SW480 (cell line): ENCODE measurements at regions not wholly inside any gene's neighbourhood (a gene's known extent, or its start where the extent isn't known, plus 50 kb on each side); places are given as distances from the start of the nearest gene placed in this dataset.
"Not testable (repeated sequence)": the region's sequence is repeated elsewhere in the genome, so short reads cannot be mapped to it uniquely, and the experiment has no call there.

Source experiments
- DNase-seq: peaks from one replicate; pipeline ENCODE4 v3.0.0-alpha.2; 2016; ENCODE audit warnings: low spot score

- DNase-seq: no peak
Observed at GRCh38 chr5:86411596-86411995, 206.1 kb upstream of the COX7C start.

GRCh38 chr5:86427158-86427557 is 190.6 kb upstream of the COX7C start:
- DNase-seq: no peak

GRCh38 chr5:86439593-86440110 is 178.1 kb upstream of the COX7C start:
- no peak for DNase-seq

- DNase-seq: no peak
Observed at GRCh38 chr5:86442036-86442745, 175.6 kb upstream of the COX7C start.

GRCh38 chr5:86447362-86447761 is 170.4 kb upstream of the COX7C start:
- no peak for DNase-seq

GRCh38 chr5:86452251-86452650 is 165.5 kb upstream of the COX7C start:
- DNase-seq: no peak

- no peak for DNase-seq
Observed at GRCh38 chr5:86460519-86460918, 157.2 kb upstream of the COX7C start.

- peak; percentile 68 for DNase-seq
Observed at GRCh38 chr5:86461169-86461956, 156.4 kb upstream of the COX7C start.

- no peak for DNase-seq
Observed at GRCh38 chr5:86463339-86463738, 154.4 kb upstream of the COX7C start.

GRCh38 chr5:86465052-86465838 is 152.5 kb upstream of the COX7C start:
- DNase-seq: no peak

GRCh38 chr5:86466721-86467120 is 151.0 kb upstream of the COX7C start:
- DNase-seq: not testable (repeated sequence)

- DNase-seq: no peak
Observed at GRCh38 chr5:86482008-86482407, 135.7 kb upstream of the COX7C start.

- DNase-seq: no peak
Observed at GRCh38 chr5:86493777-86494176, 124.0 kb upstream of the COX7C start.

- peak; percentile 11 for DNase-seq
Observed at GRCh38 chr5:86500947-86501346, 116.8 kb upstream of the COX7C start.

- no peak for DNase-seq
Observed at GRCh38 chr5:86507574-86507973, 110.2 kb upstream of the COX7C start.

GRCh38 chr5:86510330-86510915 is 107.3 kb upstream of the COX7C start:
- DNase-seq: not testable (repeated sequence)

- no peak for DNase-seq
Observed at GRCh38 chr5:86523718-86524117, 94.0 kb upstream of the COX7C start.

GRCh38 chr5:86525622-86526021 is 92.1 kb upstream of the COX7C start:
- no peak for DNase-seq

GRCh38 chr5:86526811-86527348 is 90.9 kb upstream of the COX7C start:
- no peak for DNase-seq

GRCh38 chr5:86532429-86532828 is 85.3 kb upstream of the COX7C start:
- DNase-seq: no peak

- DNase-seq: no peak
Observed at GRCh38 chr5:86536396-86536795, 81.3 kb upstream of the COX7C start.

- DNase-seq: no peak
Observed at GRCh38 chr5:86542532-86542931, 75.2 kb upstream of the COX7C start.
